GM19328 (cell line): ENCODE measurements at regions not wholly inside any gene's neighbourhood (a gene's known extent, or its start where the extent isn't known, plus 50 kb on each side); places are given as distances from the start of the nearest gene placed in this dataset.

Experiments
- ATAC-seq: cut with Tn5 transposase; IDR thresholded peaks from one replicate; pipeline ENCODE4 v1.9.1; 2021; ENCODE audit warnings: mild to moderate bottlenecking, moderate library complexity; ENCODE audit not compliant: unreplicated experiment

GRCh38 chr5:96340357-96340756, 92.7 kb downstream of the PCSK1 start:
- no peak for ATAC-seq

DNA sequence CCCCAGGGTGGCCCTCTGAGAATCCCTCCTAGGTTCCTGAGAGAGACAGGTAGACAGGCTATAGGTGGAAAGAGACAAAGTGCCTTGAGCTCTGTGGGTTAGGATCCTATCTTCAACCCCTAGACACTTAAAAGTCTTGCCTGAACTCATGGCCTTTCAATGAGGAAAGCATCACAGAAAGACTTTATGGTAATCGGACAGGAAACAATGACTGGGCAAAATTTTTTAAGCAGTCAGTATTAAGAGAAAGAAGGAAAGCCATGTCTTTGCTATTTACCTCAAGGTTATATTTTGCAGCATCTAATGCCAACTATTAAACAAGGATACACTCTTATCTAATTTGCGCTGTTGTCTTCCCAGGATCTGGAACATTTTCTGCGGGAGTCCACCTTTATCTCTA, 93.2 kb downstream of the PCSK1 start:
- ATAC-seq, result no peak

- ATAC-seq, result no peak
Observed at GRCh38 chr5:96338624-96339415, 94.2 kb downstream of the PCSK1 start.

DNA sequence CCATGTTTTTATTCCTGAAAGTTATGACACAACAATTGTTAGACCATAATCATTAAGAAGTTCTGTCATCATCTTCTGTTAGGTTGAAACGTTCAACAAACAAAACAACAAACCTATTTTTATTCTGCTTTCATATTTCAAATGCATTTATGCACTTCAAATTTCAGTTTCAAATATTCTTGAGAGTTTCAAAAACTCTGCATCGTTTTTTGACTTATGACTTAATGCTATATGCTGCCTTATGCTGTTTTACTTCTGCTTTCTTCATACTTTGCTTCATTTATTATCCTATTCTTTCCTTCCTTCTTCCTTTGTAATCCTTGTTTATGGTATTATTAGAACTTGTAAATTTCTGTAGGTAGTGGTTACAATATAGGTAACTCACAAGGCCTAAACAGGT, 95.0 kb downstream of the PCSK1 start:
- ATAC-seq, result no peak

- ATAC-seq, result no peak
Observed at GRCh38 chr5:96337048-96337781, 95.8 kb downstream of the PCSK1 start.

DNA sequence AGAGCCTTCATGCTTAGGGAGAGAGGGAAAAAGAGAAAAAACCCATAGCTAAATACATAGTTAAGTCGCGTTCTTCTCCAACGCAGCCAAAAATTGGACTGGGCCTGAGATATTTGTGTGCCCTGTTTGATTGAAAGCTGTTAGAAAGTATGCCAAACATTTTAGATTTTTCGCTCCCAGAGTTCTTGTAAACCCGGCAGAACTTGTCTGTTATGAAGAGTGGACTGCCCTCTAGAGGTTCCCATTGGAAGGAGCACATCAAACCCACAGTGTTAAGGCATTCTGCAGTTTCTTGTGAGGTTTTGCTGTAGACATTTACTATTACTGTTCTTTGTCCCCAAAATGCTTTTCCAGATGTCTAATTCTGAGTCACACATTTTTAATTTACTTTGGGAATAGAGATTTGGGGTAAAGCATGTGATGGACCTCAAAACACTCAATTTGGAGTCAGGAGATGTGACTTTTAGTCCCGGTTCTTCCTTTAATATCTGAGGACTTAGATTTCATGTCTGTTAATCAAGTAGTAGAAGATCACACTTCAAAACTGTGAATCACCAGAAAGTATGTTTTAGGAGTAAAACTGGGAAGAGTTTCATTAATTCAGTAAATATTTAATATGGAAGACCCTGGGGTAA, 96.6 kb downstream of the PCSK1 start:
- peak; percentile 52 for ATAC-seq

GRCh38 chr5:96335873-96336272, 97.2 kb downstream of the PCSK1 start:
- ATAC-seq, result no peak

- no peak for ATAC-seq
Observed at GRCh38 chr5:96333391-96333790, 99.7 kb downstream of the PCSK1 start.

GRCh38 chr5:96332535-96333366, 100.3 kb downstream of the PCSK1 start:
- no peak for ATAC-seq

DNA sequence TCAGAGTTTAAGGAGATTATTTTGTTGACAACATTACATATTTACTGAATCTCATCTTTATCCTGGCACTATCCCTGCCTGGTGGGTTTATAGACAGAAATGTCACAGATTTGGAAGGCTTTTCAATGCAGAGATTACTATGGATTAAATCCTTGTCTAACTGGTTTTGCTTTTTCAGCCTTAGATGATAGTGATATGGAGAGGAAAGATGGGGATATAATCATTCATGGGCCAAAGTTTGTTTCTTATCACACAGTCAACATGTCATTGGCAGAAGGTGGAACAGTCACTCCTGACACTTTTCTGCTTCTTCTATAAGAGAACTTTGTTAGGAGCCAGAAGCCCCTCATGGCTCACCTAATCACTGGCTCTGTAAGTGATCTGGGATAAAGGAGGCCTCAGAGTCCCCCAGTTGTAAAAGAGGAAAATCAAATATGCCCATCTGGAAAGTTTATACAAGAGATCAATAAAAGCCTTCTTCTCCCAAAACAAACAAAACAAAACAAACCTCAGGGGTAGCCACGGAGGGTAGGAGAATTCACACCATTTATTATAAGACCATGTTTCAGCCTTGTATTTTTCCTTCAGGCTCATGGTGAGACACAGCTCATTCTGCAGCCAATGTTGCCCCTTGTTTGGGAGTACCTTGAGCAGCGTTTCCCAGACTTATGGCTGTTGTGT, 101.2 kb downstream of the PCSK1 start:
- no peak for ATAC-seq

DNA sequence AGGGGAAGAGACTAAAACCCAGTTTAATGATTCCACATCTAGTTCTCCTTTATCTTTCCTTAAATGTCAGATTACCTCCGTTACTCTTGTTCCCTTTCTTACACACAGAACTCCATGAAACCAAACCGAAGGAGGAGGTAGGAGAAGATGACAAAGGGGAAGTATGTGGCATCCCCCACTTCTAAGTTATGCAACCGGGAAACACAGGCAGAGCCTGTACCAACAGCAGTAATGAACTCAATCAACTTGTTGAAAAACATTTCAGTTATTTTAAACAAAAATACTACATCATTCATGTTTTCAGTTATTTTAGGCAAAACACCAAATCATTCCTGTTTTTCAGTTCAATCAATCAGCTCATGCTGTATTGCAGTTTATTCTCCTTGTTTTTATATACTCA, 101.8 kb downstream of the PCSK1 start:
- no peak for ATAC-seq

- no peak for ATAC-seq
Observed at GRCh38 chr5:96330530-96331140, 102.4 kb downstream of the PCSK1 start.

GRCh38 chr5:96329886-96330529, 103.0 kb downstream of the PCSK1 start:
- no peak for ATAC-seq

DNA sequence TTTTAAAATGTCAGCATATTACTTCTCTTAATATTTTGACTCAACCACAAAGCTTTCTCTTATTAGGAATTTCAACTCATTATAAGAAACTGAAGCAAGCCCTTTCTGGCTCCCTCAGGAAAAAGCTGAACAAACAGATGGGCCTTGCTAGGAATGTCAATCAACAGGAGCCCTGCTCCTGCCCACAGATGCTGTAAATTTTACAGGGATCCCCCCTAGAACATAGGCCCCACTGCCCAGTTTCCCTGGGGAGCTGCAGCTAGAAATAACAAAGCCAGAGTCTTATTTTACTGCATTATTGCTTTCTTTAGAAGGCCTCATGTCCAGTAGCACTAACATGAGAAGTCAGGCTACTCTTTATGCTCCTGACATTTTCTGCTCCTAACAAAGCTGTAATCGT, 103.8 kb downstream of the PCSK1 start:
- no peak for ATAC-seq

DNA sequence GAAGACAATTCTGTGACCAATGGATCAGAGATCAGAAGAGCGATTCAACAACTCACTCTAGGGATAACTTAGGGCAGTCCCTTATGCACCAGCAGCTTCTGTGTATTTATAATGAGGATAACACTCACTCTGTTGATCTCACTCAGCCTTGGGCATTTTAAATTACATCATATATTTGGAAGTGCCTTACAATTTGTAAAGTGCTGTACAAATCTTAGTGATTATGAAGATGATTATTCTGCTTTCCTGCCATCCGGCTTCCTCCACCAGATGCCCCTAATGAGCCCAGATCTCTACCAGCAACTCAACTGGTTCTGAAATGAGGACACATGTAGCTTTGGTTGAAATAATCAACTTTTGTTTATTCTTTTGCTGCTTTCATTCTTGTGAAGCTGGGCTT, 105.3 kb downstream of the PCSK1 start:
- no peak for ATAC-seq

DNA sequence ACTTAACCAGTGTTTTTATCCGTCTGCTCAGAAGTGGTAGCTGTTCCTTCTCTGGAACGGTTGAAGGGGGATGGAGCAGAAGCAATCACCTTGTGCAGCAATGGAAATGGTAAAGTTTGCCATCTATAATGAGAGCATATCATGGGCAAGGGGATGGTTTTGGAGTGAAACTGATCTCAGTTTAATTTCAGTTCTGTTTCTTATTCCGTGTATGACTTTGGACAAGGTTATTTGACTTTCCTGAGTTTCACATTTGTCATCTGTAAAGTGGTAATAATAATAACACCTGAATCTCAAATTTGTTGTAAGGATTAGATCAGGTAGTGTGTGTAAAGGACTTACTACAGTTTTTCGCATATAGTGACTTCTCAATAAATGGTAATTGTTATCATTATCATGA, 106.1 kb downstream of the PCSK1 start:
- ATAC-seq, result peak; percentile 50

DNA sequence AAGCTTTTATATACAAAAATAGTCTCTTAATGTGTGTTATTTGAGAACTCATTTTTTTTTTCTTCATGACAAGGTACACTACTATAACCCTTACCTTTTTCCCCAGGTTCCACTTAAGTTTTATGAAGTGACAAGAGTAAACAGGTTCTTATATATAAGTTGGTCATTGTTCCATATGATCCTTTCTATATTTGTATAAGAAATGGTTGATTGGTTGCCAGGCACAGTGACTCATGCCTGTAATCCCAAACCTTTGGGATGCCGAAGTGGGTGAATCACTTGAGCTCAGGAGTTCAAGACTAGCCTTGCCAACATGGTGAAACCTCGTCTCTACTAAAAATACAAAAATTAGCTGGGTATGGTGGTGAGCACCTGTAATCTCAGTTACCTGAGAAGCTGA, 108.3 kb downstream of the PCSK1 start:
- ATAC-seq, result no peak

GRCh38 chr5:96322865-96323264, 110.2 kb downstream of the PCSK1 start:
- ATAC-seq, result no peak

DNA sequence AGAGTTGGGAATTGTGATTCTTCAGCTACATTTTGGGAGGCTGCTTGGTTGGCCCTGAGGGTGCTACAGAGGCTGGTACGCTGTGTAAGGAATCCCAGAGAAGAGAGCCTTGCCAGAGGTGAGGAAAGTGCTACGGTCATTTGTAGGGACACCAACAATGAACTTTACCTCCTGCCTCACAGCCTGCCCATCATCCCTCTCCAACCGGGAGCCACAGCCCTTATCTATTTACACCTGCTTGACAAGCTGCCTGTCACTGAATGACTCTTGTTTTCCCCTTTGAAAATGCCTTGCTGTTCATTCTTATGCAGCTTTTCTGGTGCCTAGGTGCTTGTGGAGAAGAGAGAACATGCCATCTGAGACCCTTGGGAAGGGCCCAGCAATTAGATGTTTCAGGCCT, 110.8 kb downstream of the PCSK1 start:
- no peak for ATAC-seq

- ATAC-seq, result no peak
Observed at GRCh38 chr5:96321345-96321744, 111.7 kb downstream of the PCSK1 start.
